Thyroid gland (tissue), 4 donors: ENCODE measurements at regions not wholly inside any gene's neighbourhood (a gene's known extent, or its start where the extent isn't known, plus 50 kb on each side); places are given as distances from the start of the nearest gene placed in this dataset.
"Not testable (repeated sequence)": the region's sequence is repeated elsewhere in the genome, so short reads cannot be mapped to it uniquely, and the experiment has no call there.

Source experiments
- POLR2A ChIP-seq, 2 donors: fragments of 450-650 bp; IDR thresholded peaks; one replicate each; pipeline ENCODE4 v1.6.1; 2017; ENCODE audit warnings: antibody characterized with exemption in 2 of 2, mild to moderate bottlenecking in 2 of 2, moderate library complexity in 1 of 2
- TF ChIP-seq, protein P1 (sequence below), 6 experiments: fragments of 200-600 bp in 3 of 6; fragments of 450-650 bp in 3 of 6; sonication (generic) in 3 of 6; IDR thresholded peaks; one replicate each; pipeline ENCODE4 v1.5.1; 2016 to 2019; ENCODE audit warnings: antibody characterized with exemption in 6 of 6, mild to moderate bottlenecking in 2 of 6, inconsistent platforms in 1 of 6, moderate library complexity in 1 of 6

DNA sequence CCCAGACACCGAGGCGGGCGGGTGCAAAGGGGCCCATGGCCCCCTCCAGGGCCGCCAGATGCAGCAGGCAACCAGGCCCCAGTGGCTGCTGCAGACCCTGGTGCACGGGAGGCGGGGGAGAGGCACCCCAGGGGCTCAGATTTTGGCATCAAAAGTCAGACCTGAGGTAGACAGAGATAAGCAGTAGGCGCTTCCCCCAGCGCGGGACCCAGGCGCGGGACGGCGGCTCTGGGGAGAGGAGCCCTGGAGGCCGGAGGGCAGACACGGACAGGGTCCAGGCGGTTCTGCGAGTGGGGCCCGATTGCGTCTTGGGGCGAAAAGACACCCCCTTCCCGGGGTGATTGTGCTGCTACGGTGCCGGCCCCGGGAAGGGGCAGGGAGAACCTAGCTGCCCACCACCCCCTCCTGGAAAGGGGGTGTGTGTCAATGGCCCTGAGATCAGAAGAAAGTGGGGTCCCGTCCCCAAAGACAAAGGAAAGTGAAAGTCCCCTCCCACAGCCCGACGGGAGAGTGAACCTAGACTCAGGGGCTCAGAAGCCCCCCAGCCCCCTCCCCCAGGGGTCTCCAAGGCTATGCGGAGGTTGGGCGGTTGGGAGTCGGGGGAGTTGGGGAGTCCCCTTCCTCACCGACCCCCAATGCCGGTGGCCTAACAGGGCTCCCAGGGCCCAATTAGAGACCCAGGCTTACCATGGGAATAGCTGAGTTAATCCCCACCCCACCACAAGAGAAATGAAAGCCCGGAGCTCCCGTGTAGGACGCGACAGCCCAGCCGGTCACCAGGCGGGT lies 178.5 kb downstream of the SPATA31A1 start:
- not testable (repeated sequence) for TF ChIP-seq POLR2A (IDR thresholded peaks at IDR 0.05)
- TF ChIP-seq, protein P1, sequence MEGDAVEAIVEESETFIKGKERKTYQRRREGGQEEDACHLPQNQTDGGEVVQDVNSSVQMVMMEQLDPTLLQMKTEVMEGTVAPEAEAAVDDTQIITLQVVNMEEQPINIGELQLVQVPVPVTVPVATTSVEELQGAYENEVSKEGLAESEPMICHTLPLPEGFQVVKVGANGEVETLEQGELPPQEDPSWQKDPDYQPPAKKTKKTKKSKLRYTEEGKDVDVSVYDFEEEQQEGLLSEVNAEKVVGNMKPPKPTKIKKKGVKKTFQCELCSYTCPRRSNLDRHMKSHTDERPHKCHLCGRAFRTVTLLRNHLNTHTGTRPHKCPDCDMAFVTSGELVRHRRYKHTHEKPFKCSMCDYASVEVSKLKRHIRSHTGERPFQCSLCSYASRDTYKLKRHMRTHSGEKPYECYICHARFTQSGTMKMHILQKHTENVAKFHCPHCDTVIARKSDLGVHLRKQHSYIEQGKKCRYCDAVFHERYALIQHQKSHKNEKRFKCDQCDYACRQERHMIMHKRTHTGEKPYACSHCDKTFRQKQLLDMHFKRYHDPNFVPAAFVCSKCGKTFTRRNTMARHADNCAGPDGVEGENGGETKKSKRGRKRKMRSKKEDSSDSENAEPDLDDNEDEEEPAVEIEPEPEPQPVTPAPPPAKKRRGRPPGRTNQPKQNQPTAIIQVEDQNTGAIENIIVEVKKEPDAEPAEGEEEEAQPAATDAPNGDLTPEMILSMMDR (IDR thresholded peaks at IDR 0.05) = not testable (repeated sequence)
